HCT116 (cell line): ENCODE measurements at regions not wholly inside any gene's neighbourhood (a gene's known extent, or its start where the extent isn't known, plus 50 kb on each side); places are given as distances from the start of the nearest gene placed in this dataset.
A peak's percentile ranks its signal among the peaks of the same experiment; 100 is the strongest.

Source experiments
- ATAC-seq: fragments of 200-7000 bp; cut with Tn5 transposase; 2 replicates; pipeline ENCODE4 v1.9.1; 2020; ENCODE audit warnings: mild to moderate bottlenecking, moderate library complexity
- BruUV-seq: library from RNA; stranded (reverse); fragments of 400-500 nt; replicated peaks from 2 replicates; lab custom pipeline; 2021; lab: Mats Ljungman, UMichigan
- CTCF ChIA-PET: fragments of 300-600 bp; sonication (Branson Sonifier 250); formaldehyde crosslinking; loops from one replicate; lab custom pipeline; 2021; ENCODE audit warnings: antibody characterized with exemption; lab: Charles Lee
- POLR2A ChIA-PET: fragments of 300-600, 350-600 bp; sonication (Branson Sonifier 250); formaldehyde crosslinking; loops from one replicate; lab custom pipeline; 2021; ENCODE audit warnings: antibody characterized with exemption; lab: Charles Lee
- RAD21 ChIA-PET, 2 experiments: fragments of 300-600 bp; sonication (Branson Sonifier 250); formaldehyde crosslinking; loops; one replicate each; lab custom pipeline; 2023; ENCODE audit warnings: low total read pairs in 2 of 2; ENCODE audit not compliant: uncharacterized antibody in 2 of 2, unreplicated experiment in 2 of 2, low non-redundant PET in 1 of 2; lab: Charles Lee
- DNase-seq: peaks from one replicate; pipeline ENCODE4 v3.0.0-alpha.2; 2010; ENCODE audit warnings: low read depth, low spot score
- H2AFZ ChIP-seq: fragments of 200-600 bp; shearing (Covaris generic), sonication (generic); 2 replicates; pipeline ENCODE4 v1.6.1; 2017; ENCODE audit warnings: low read depth, mixed run types, mixed read lengths, antibody characterized with exemption, low read length; ENCODE audit not compliant: poor library complexity, severe bottlenecking
- H3K27ac ChIP-seq: 2 replicates; pipeline ENCODE4 v1.5.1; 2012; ENCODE audit warnings: low read depth, low read length
- H3K27me3 ChIP-seq: fragments of 200-600 bp; sonication (generic); 2 replicates; pipeline ENCODE4 v1.6.1; 2016; ENCODE audit warnings: mixed run types, low read length, mixed read lengths; ENCODE audit not compliant: insufficient read depth
- H3K36me3 ChIP-seq, 2 experiments: fragments of 200-500 bp in 1 of 2; fragments of 200-600 bp in 1 of 2; sonication (Bioruptor generic) in 1 of 2; sonication (generic) in 1 of 2; 2 replicates each; pipeline versions ENCODE4 v1.5.1 to v1.6.1; 2014 to 2016; ENCODE audit warnings: low read length in 2 of 2, inconsistent platforms in 1 of 2, mixed read lengths in 1 of 2, mixed run types in 1 of 2; ENCODE audit not compliant: insufficient read depth in 2 of 2, control insufficient read depth in 1 of 2
- H3K4me1 ChIP-seq, 2 experiments: fragments of 200-600 bp in 1 of 2; sonication (generic) in 1 of 2; 2 replicates each; pipeline versions ENCODE4 v1.5.1 to v1.6.1; 2012 to 2017; ENCODE audit warnings: low read length in 2 of 2, inconsistent platforms in 1 of 2, mild to moderate bottlenecking in 1 of 2, mixed read lengths in 1 of 2, mixed run types in 1 of 2, moderate library complexity in 1 of 2; ENCODE audit not compliant: insufficient read depth in 2 of 2, control insufficient read depth in 1 of 2
- H3K4me2 ChIP-seq: fragments of 200-600 bp; sonication (generic); 2 replicates; pipeline ENCODE4 v1.6.1; 2017; ENCODE audit warnings: mixed run types, low read length, mixed read lengths
- H3K4me3 ChIP-seq, 2 experiments: fragments of 200-600 bp in 1 of 2; sonication (generic) in 1 of 2; replicated peaks in 1 of 2; 2 replicates each; pipeline ENCODE4 v1.5.1; 2011 to 2016; ENCODE audit warnings: low read length in 2 of 2, control low read depth in 1 of 2, low read depth in 1 of 2, mild to moderate bottlenecking in 1 of 2, mixed read lengths in 1 of 2, mixed run types in 1 of 2
- H3K79me2 ChIP-seq: fragments of 200-600 bp; sonication (generic); 2 replicates; pipeline ENCODE4 v1.6.1; 2017; ENCODE audit warnings: mild to moderate bottlenecking, mixed run types, low read length, moderate library complexity, mixed read lengths; ENCODE audit not compliant: insufficient read depth
- H3K9ac ChIP-seq: fragments of 200-600 bp; sonication (generic); 2 replicates; pipeline ENCODE4 v1.6.1; 2016; ENCODE audit warnings: low read length, mixed read lengths
- H3K9me2 ChIP-seq: fragments of 200-600 bp; sonication (generic), shearing (Covaris generic); 2 replicates; pipeline ENCODE4 v1.6.1; 2017; ENCODE audit warnings: mixed run types, mild to moderate bottlenecking, moderate library complexity; ENCODE audit not compliant: insufficient read depth
- H3K9me3 ChIP-seq, 2 experiments: fragments of 200-500 bp in 1 of 2; fragments of 200-600 bp in 1 of 2; sonication (Bioruptor generic) in 1 of 2; sonication (generic) in 1 of 2; 2 replicates each; pipeline ENCODE4 v1.6.1; 2014 to 2017; ENCODE audit warnings: low read length in 2 of 2, mixed read lengths in 2 of 2, inconsistent platforms in 1 of 2, low read depth in 1 of 2, mild to moderate bottlenecking in 1 of 2, mixed run types in 1 of 2, moderate library complexity in 1 of 2; ENCODE audit not compliant: control insufficient read depth in 1 of 2, insufficient read depth in 1 of 2
- H4K20me1 ChIP-seq: fragments of 200-600 bp; sonication (generic), shearing (Covaris generic); 2 replicates; pipeline ENCODE4 v1.6.1; 2017; ENCODE audit warnings: mixed run types, mild to moderate bottlenecking, moderate library complexity; ENCODE audit not compliant: insufficient read depth
- CBX3 ChIP-seq: IDR thresholded peaks from 2 replicates; pipeline ENCODE4 v1.6.1; 2012; ENCODE audit warnings: low read depth
- CEBPB ChIP-seq: IDR thresholded peaks from 2 replicates; pipeline ENCODE4 v1.6.1; 2012; ENCODE audit warnings: low read depth
- EGR1 ChIP-seq: IDR thresholded peaks from 2 replicates; pipeline ENCODE4 v1.6.1; 2012; ENCODE audit warnings: low read depth
- ELF1 ChIP-seq: IDR thresholded peaks from 2 replicates; pipeline ENCODE4 v1.6.1; 2012; ENCODE audit warnings: low read depth, borderline replicate concordance
- EZH2 ChIP-seq: fragments of 200-600 bp; sonication (generic); IDR thresholded peaks from 2 replicates; pipeline ENCODE4 v1.6.1; 2017; ENCODE audit warnings: antibody characterized with exemption, mixed run types
- EZH2phosphoT487 ChIP-seq: fragments of 200-600 bp; IDR thresholded peaks from 2 replicates; pipeline ENCODE4 v1.6.1; 2018; ENCODE audit warnings: antibody characterized with exemption, borderline replicate concordance
- FOSL1 ChIP-seq: IDR thresholded peaks from 2 replicates; pipeline ENCODE4 v1.6.1; 2012; ENCODE audit warnings: low read depth
- JUND ChIP-seq: IDR thresholded peaks from 2 replicates; pipeline ENCODE4 v1.6.1; 2012
- POLR2A ChIP-seq: IDR thresholded peaks from 2 replicates; pipeline ENCODE4 v1.7.0; 2011; ENCODE audit warnings: borderline replicate concordance; ENCODE audit not compliant: insufficient read depth, insufficient read length; ENCODE audit errors: extremely low read depth
- POLR2AphosphoS5 ChIP-seq: IDR thresholded peaks from 2 replicates; pipeline ENCODE4 v1.6.1; 2011; ENCODE audit warnings: mild to moderate bottlenecking, low read depth, low read length, moderate library complexity
- RAD21 ChIP-seq: IDR thresholded peaks from 2 replicates; pipeline ENCODE4 v1.6.1; 2012; ENCODE audit warnings: low read depth, mild to moderate bottlenecking
- REST ChIP-seq: IDR thresholded peaks from 2 replicates; pipeline ENCODE4 v1.6.1; 2012; ENCODE audit warnings: low read depth
- SIN3A ChIP-seq: IDR thresholded peaks from 2 replicates; pipeline ENCODE4 v1.6.1; 2012; ENCODE audit warnings: low read depth
- SP1 ChIP-seq: IDR thresholded peaks from 2 replicates; pipeline ENCODE4 v1.6.1; 2012; ENCODE audit warnings: low read depth
- SRF ChIP-seq: IDR thresholded peaks from 2 replicates; pipeline ENCODE4 v1.6.1; 2012; ENCODE audit warnings: low read depth
- ZFX ChIP-seq: fragments of 450-650 bp; IDR thresholded peaks from 2 replicates; pipeline ENCODE4 v1.6.1; 2017
- intact Hi-C: fragments of 100-400 bp; cut with micrococcal nuclease; formaldehyde crosslinking; loops from 2 replicates; pipeline ENCODE4 v1.10.0; 2022

GRCh38 chr6:125549202-125549884 lies 200.1 kb upstream of the HEY2 start:
- TF ChIP-seq SP1 (no peak), RAD21 (no peak), ELF1 (no peak), POLR2AphosphoS5 (no peak), REST (no peak), SIN3A (no peak), JUND (peak; percentile 39), FOSL1 (peak; percentile 32; the same call in 1 of the 2 replicates), ZFX (no peak), CBX3 (no peak), CEBPB (no peak), EZH2 (no peak), EZH2phosphoT487 (no peak), EGR1 (no peak), POLR2A (no peak), SRF (no peak)
- DNase-seq (no peak), ATAC-seq (no peak)

More at GRCh38 chr6:125549202-125549884, 200.1 kb upstream of the HEY2 start:
- H3K27ac ChIP-seq, result no peak overlapping the region
- H3K9me3 ChIP-seq, result no peaks in the 10 kb centered on the region
- 0 out of 4 replicates have a peak, but pooled peaks cover 0 to 3% of the 10 kb centered on the region in 2 experiments for H3K4me1 ChIP-seq
- no peak overlapping the region for H3K4me2 ChIP-seq
- intact Hi-C loops, result no loop called here
- CTCF ChIA-PET, result no interaction called here
- no peaks in the 10 kb centered on the region for H4K20me1 ChIP-seq
- H3K27me3 ChIP-seq, result peaks cover 20% of the 10 kb centered on the region
- no peaks in the 10 kb centered on the region for H3K9me2 ChIP-seq
- no peak overlapping the region for H2AFZ ChIP-seq
- H3K36me3 ChIP-seq, result no peaks in the 10 kb centered on the region
- no peaks in the 10 kb centered on the region for H3K79me2 ChIP-seq
- POLR2A ChIA-PET, result no interaction called here
- no TSS peak for BruUV-seq
- H3K9ac ChIP-seq, result no peak overlapping the region
- RAD21 ChIA-PET, result no interaction called here
- no peak overlapping the region for H3K4me3 ChIP-seq
